ENCODE measurements at regions not wholly inside any gene's neighbourhood (a gene's known extent, or its start where the extent isn't known, plus 50 kb on each side); places are given as distances from the start of the nearest gene placed in this dataset.

DNA sequence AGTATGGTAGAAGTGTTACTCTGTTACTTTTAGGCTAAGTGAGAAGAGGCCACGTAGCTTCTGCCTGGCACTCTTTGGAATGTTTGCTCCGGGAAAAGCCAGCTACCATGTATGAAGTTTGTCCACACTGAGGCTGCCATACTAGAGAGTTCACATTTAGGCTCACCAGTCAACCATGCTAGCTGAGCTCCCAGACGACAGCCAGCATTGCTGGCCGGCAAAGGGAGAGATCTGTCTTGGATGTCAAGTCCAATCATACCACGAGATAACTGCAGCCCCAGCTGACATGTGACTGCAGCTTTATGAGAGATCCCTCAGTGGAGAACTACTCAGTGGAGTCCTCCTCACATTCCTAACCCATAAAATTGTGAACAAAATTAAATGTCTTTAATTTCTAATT lies 321.2 kb upstream of the F9 start (continued):
- TF ChIP-seq MIER3 (CRISPR knock-in tag; IDR thresholded peaks at IDR 0.05; ENCODE audit: borderline replicate concordance) (no peak), FOXK1 (CRISPR knock-in tag; IDR thresholded peaks at IDR 0.05; ENCODE audit: borderline replicate concordance, low read depth) (no peak), ATF7-NPFF (CRISPR knock-in tag; IDR thresholded peaks at IDR 0.05; ENCODE audit: low read depth) (no peak), ARNTL (CRISPR knock-in tag; IDR thresholded peaks at IDR 0.05) (no peak), ZNF572 (CRISPR knock-in tag; IDR thresholded peaks at IDR 0.05) (no peak)

DNA sequence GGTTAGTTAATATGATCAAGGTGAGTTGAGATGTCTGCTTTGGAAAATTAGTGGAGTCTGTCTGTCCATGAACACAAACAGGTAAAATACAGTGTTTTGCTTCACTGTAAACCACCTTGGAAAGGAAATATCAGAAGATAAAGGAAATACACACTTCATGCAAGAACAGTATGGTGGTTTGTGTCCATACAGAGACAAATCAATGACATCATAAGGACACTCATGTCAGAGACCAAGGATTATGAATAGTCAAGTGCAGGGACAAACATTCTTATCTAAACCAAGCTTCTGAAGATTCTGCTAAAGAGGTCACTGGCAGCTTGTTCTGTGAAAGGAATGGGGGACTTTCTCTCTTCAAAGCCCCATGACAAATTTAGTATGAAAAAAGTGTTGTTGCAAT lies 322.9 kb upstream of the F9 start:
- Histone ChIP-seq H3K4me3 (replicated peaks in 1 of 3; ENCODE audit: insufficient read depth in 1 of 3, low read depth in 2 of 3, low read length in 3 of 3) (no peak overlapping the region), H3K9me3 (ENCODE audit: low read length) (no peaks in the 10 kb centered on the region), H3K27me3 (ENCODE audit: control insufficient read depth in 1 of 2, insufficient read depth in 2 of 2, low read length in 2 of 2) (no peaks in the 10 kb centered on the region; a peak in 1 of 5 replicates), H3K36me3 (replicated peaks in 1 of 2; ENCODE audit: control insufficient read depth in 1 of 2, insufficient read depth in 2 of 2, low read length in 2 of 2) (no peaks in the 10 kb centered on the region), H3K79me2 (ENCODE audit: insufficient read depth, low read length) (no peaks in the 10 kb centered on the region), H4K20me1 (ENCODE audit: insufficient read depth, low read length) (no peaks in the 10 kb centered on the region), H3K4me2 (ENCODE audit: low read depth, low read length) (no peak overlapping the region), H3K27ac (ENCODE audit: extremely low read length, insufficient read depth, low read length) (no peak overlapping the region), H3K4me1 (ENCODE audit: insufficient read depth, low read length) (no peaks in the 10 kb centered on the region), H3K9ac (ENCODE audit: insufficient read depth, low read depth, low read length) (no peak overlapping the region), H2AFZ (ENCODE audit: low read length) (no peak overlapping the region)
- in situ Hi-C loops (cut with HindIII; ENCODE audit: extremely low pct_ligation_motif_present, low pct_unique_long_range_greater_than_20kb) (no loop called here), intact Hi-C loops (cut with micrococcal nuclease; ENCODE audit: unreplicated experiment) (no loop called here)
- BruUV-seq (replicated peaks) = no TSS peak
- TF ChIP-seq ZNF713 (CRISPR knock-in tag; IDR thresholded peaks at IDR 0.05) (no peak), HNRNPH1 (optimal IDR thresholded peaks at IDR 0.05; ENCODE audit: low read depth, low read length) (no peak), ZNF703 (CRISPR knock-in tag; IDR thresholded peaks at IDR 0.05; ENCODE audit: borderline replicate concordance) (no peak), ZNF180 (CRISPR knock-in tag; IDR thresholded peaks at IDR 0.05; ENCODE audit: borderline replicate concordance, low read depth) (no peak), REXO4 (CRISPR knock-in tag; IDR thresholded peaks at IDR 0.05; ENCODE audit: borderline replicate concordance) (no peak), ZSCAN25 (CRISPR knock-in tag; IDR thresholded peaks at IDR 0.05) (no peak), JDP2 (CRISPR knock-in tag; IDR thresholded peaks at IDR 0.05; ENCODE audit: borderline replicate concordance) (no peak), MTA3 (CRISPR knock-in tag; IDR thresholded peaks at IDR 0.05) (no peak), EHMT2 (IDR thresholded peaks at IDR 0.05; ENCODE audit: borderline replicate concordance, low read depth, low read length) (no peak), PTBP1 (IDR thresholded peaks at IDR 0.05; ENCODE audit: low read depth, low read length, poor library complexity, severe bottlenecking) (no peak), DR1 (CRISPR knock-in tag; IDR thresholded peaks at IDR 0.05) (no peak), ZNF556 (CRISPR knock-in tag; IDR thresholded peaks at IDR 0.05; ENCODE audit: borderline replicate concordance) (no peak), ZNF224 (CRISPR knock-in tag; IDR thresholded peaks at IDR 0.05) (no peak), EED (CRISPR knock-in tag; IDR thresholded peaks at IDR 0.05) (no peak)
- TF ChIP-seq, protein P1, sequence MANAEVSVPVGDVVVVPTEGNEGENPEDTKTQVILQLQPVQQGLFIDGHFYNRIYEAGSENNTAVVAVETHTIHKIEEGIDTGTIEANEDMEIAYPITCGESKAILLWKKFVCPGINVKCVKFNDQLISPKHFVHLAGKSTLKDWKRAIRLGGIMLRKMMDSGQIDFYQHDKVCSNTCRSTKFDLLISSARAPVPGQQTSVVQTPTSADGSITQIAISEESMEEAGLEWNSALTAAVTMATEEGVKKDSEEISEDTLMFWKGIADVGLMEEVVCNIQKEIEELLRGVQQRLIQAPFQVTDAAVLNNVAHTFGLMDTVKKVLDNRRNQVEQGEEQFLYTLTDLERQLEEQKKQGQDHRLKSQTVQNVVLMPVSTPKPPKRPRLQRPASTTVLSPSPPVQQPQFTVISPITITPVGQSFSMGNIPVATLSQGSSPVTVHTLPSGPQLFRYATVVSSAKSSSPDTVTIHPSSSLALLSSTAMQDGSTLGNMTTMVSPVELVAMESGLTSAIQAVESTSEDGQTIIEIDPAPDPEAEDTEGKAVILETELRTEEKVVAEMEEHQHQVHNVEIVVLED (CRISPR knock-in tag; IDR thresholded peaks at IDR 0.05; ENCODE audit: borderline replicate concordance) = no peak
- TF ChIP-seq, protein P2, sequence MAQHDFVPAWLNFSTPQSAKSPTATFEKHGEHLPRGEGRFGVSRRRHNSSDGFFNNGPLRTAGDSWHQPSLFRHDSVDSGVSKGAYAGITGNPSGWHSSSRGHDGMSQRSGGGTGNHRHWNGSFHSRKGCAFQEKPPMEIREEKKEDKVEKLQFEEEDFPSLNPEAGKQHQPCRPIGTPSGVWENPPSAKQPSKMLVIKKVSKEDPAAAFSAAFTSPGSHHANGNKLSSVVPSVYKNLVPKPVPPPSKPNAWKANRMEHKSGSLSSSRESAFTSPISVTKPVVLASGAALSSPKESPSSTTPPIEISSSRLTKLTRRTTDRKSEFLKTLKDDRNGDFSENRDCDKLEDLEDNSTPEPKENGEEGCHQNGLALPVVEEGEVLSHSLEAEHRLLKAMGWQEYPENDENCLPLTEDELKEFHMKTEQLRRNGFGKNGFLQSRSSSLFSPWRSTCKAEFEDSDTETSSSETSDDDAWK (CRISPR knock-in tag; IDR thresholded peaks at IDR 0.05) = no peak
- CTCF ChIA-PET (ENCODE audit: low intra/inter-chr PET ratio, low total read pairs) = no interaction called here
- ATAC-seq (no peak), FAIRE-seq (no peak), DNase-seq (ENCODE audit: low spot score) (no peak)
- POLR2A ChIA-PET = no interaction called here

All from HepG2 (cell line).